ENCODE measurements at regions not wholly inside any gene's neighbourhood (a gene's known extent, or its start where the extent isn't known, plus 50 kb on each side); places are given as distances from the start of the nearest gene placed in this dataset.

DNA sequence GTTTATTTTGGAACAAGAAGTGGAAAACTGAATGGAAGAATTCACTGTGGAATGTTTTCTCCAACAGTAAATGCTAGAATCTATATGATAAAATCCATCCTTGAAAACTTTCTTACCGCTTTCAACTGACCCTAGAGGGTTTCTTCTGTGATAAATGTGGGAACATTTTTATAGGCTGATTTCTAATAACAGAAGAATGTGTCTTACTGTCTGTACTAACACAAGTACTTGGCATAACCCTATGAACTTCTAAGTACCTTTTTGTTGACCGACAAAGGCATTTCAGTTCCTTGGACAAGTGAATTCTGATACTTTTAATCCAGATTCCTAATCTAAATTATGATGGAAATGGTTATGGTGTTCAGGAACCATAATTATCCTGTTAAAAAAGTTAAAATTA is 1109.7 kb upstream of the FLRT2 start:
- TF ChIP-seq CTCF (IDR thresholded peaks at IDR 0.05; ENCODE audit: borderline replicate concordance, control extremely low read depth, extremely low read depth, insufficient read depth, missing control alignments) = no peak
- in situ Hi-C loops (cut with MboI; ENCODE audit: low sequenced_read_pairs, unreplicated experiment) = no loop called here
- DNase-seq (ENCODE audit: low spot score) = no peak

DNA sequence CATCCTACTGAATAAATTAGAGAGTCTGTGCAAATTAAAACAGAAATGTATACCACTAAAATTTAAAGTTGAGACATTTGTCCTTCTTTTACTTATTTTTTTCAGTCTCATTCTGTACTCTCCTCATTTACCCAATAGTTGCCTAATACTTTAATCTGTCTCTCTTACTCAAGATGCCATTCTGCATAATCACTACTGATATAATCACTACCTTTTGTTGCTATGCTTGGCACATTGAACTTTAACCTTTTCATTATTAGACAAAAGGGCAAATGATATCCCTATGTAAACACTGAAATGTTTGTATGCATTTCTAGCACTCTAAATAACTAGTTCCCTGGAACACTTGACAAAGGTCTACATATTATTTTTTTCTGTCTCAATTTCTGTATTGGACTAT is 1108.3 kb upstream of the FLRT2 start:
- DNase-seq (ENCODE audit: low spot score) = no peak
- no peak for TF ChIP-seq CTCF (IDR thresholded peaks at IDR 0.05; ENCODE audit: borderline replicate concordance, control extremely low read depth, extremely low read depth, insufficient read depth, missing control alignments)
- in situ Hi-C loops (cut with MboI; ENCODE audit: low sequenced_read_pairs, unreplicated experiment) = no loop called here

DNA sequence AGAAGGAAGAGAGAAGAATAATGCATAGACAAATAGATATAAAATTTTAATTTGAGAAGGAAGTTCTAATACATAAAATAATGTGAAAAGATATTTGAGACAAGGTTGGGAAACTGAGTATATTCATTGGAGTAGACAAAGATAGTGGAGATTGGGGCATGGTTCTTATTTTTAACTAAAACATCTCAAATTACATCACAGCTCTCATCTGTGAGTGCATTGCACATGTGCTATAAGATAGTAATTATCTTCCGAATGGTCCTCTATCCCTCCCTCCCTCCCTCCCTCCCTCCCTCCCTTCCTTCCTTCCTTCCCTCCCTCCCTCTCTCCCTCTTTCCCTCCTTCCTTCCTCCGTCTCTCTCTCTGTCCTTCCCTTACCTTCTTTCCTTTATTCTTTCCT is 1104.0 kb upstream of the FLRT2 start:
- DNase-seq (ENCODE audit: low spot score) = no peak
- no peak for TF ChIP-seq CTCF (IDR thresholded peaks at IDR 0.05; ENCODE audit: borderline replicate concordance, control extremely low read depth, extremely low read depth, insufficient read depth, missing control alignments)
- in situ Hi-C loops (cut with MboI; ENCODE audit: low sequenced_read_pairs, unreplicated experiment) = no loop called here

DNA sequence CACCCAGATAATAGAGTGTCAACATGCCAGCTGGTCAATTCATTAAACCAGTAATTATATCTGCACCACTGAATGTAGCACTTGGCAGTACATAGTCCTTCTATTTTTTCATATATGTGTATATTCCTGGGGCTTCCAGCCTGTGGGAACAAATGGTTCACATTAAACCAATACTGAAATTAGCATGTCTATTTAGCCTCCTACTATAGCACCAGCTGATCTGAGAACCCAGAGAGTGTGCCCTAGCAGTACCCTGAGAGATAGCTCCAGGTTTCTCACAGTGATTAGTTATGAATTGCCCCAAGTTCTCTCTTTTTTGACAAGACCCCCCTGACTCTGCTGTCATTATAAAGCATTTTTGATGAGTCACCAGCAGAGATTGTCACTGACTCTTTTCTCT is 1097.3 kb upstream of the FLRT2 start:
- TF ChIP-seq CTCF (IDR thresholded peaks at IDR 0.05; ENCODE audit: borderline replicate concordance, control extremely low read depth, extremely low read depth, insufficient read depth, missing control alignments) = no peak
- DNase-seq (ENCODE audit: low spot score) = no peak
- in situ Hi-C loops (cut with MboI; ENCODE audit: low sequenced_read_pairs, unreplicated experiment) = no loop called here

DNA sequence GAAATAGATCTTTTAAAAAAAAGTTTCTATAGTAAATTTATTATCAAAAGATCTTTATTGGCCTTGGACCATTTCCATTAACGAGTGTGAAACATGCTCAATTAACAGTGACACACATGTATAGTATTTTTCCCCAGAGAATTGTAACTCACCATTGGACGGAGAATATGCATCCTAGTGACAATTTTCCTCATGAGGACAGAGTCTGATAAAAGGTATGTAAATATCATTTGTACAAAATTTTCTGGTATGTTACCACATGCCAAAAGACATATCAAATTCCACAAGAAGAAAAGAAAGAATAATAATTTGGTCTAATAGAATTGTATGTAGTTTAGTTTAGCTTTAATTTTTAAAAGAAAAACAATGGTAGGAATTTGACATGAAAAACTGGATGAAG is 1096.0 kb upstream of the FLRT2 start:
- DNase-seq (ENCODE audit: low spot score) = no peak
- in situ Hi-C loops (cut with MboI; ENCODE audit: low sequenced_read_pairs, unreplicated experiment) = no loop called here
- TF ChIP-seq CTCF (IDR thresholded peaks at IDR 0.05; ENCODE audit: borderline replicate concordance, control extremely low read depth, extremely low read depth, insufficient read depth, missing control alignments) = no peak

DNA sequence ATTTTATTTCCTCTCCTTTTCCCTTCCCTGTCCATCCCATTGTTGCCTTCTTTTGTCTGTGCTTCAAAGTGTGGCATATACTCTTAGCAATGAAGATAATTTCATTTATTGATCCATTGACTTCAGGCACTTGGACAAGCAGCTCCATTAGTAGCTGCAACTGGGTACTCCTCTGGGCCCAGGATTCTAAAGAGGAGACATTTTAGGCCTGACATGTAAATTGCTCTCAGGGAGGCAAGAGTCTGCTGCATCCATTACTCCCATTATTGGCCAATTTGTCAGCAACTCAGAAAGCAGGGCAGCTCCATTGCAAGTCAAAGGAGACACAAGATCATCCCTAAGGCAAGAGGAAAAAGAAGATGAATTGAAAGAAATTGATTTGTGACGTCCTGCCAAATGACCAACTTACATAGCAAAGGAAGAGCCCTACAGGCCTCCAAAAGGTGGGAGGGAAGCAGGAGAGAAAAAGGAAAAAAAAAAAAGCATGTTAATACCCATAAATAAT is 1094.1 kb upstream of the FLRT2 start:
- no peak for TF ChIP-seq CTCF (IDR thresholded peaks at IDR 0.05; ENCODE audit: borderline replicate concordance, control extremely low read depth, extremely low read depth, insufficient read depth, missing control alignments)
- in situ Hi-C loops (cut with MboI; ENCODE audit: low sequenced_read_pairs, unreplicated experiment) = no loop called here
- no peak for DNase-seq (ENCODE audit: low spot score)

GRCh38 chr14:84436528-84436927 is 1093.4 kb upstream of the FLRT2 start:
- no peak for DNase-seq (ENCODE audit: low spot score)
- no peak for TF ChIP-seq CTCF (IDR thresholded peaks at IDR 0.05; ENCODE audit: borderline replicate concordance, control extremely low read depth, extremely low read depth, insufficient read depth, missing control alignments)

More at GRCh38 chr14:84436528-84436927, 1093.4 kb upstream of the FLRT2 start:
- in situ Hi-C loops (cut with MboI; ENCODE audit: low sequenced_read_pairs, unreplicated experiment) = no loop called here

All from GM13976 (cell line).